SU-DHL-6 (cell line): ENCODE measurements at regions not wholly inside any gene's neighbourhood (a gene's known extent, or its start where the extent isn't known, plus 50 kb on each side); places are given as distances from the start of the nearest gene placed in this dataset.

Experiments
- EZH2phosphoT487 ChIP-seq: fragments of 200-600 bp; sonication (generic), shearing (Covaris generic); conservative IDR thresholded peaks from 2 replicates; pipeline ENCODE4 v1.6.1; 2018; ENCODE audit warnings: mild to moderate bottlenecking, antibody characterized with exemption, low read length, moderate library complexity, mixed read lengths
- TF ChIP-seq, protein P1 (sequence below): fragments of 200-600 bp; sonication (generic); IDR thresholded peaks from one replicate; pipeline ENCODE4 v1.5.1; 2017; ENCODE audit warnings: antibody characterized with exemption, mild to moderate bottlenecking, low read length, moderate library complexity; ENCODE audit not compliant: insufficient read depth, poor library complexity, severe bottlenecking

GRCh38 chr15:35932531-35932930 is 386.6 kb upstream of the DPH6 start:
- TF ChIP-seq EZH2phosphoT487 = no peak
- TF ChIP-seq, protein P1, sequence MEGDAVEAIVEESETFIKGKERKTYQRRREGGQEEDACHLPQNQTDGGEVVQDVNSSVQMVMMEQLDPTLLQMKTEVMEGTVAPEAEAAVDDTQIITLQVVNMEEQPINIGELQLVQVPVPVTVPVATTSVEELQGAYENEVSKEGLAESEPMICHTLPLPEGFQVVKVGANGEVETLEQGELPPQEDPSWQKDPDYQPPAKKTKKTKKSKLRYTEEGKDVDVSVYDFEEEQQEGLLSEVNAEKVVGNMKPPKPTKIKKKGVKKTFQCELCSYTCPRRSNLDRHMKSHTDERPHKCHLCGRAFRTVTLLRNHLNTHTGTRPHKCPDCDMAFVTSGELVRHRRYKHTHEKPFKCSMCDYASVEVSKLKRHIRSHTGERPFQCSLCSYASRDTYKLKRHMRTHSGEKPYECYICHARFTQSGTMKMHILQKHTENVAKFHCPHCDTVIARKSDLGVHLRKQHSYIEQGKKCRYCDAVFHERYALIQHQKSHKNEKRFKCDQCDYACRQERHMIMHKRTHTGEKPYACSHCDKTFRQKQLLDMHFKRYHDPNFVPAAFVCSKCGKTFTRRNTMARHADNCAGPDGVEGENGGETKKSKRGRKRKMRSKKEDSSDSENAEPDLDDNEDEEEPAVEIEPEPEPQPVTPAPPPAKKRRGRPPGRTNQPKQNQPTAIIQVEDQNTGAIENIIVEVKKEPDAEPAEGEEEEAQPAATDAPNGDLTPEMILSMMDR = no peak
